Smooth muscle cell (in vitro differentiated cells): ENCODE measurements at regions not wholly inside any gene's neighbourhood (a gene's known extent, or its start where the extent isn't known, plus 50 kb on each side); places are given as distances from the start of the nearest gene placed in this dataset.

Experiments used
- DNase-seq: peaks from one replicate; lab custom pipeline; 2025; ENCODE audit not compliant: unreplicated experiment; lab: John Stamatoyannopoulos, UW
- H2AFZ ChIP-seq: fragments of 200-600 bp; sonication (generic); 2 replicates; pipeline ENCODE4 v1.6.0; 2016; ENCODE audit warnings: antibody characterized with exemption, low read depth, mild to moderate bottlenecking
- H3F3A ChIP-seq: fragments of 200-600 bp; sonication (generic); 2 replicates; pipeline ENCODE4 v1.6.0; 2017; ENCODE audit warnings: antibody characterized with exemption, low read depth
- H3K27ac ChIP-seq: fragments of 200-600 bp; sonication (generic); 2 replicates; pipeline ENCODE4 v1.5.1; 2016; ENCODE audit warnings: low read depth, mild to moderate bottlenecking
- H3K27me3 ChIP-seq: fragments of 200-600 bp; sonication (generic); 2 replicates; pipeline ENCODE4 v1.6.1; 2016; ENCODE audit warnings: low read depth, mild to moderate bottlenecking
- H3K36me3 ChIP-seq: fragments of 200-600 bp; sonication (generic); 2 replicates; pipeline ENCODE4 v1.5.1; 2016; ENCODE audit warnings: low read depth
- H3K4me1 ChIP-seq: fragments of 200-600 bp; sonication (generic); 2 replicates; pipeline ENCODE4 v1.5.1; 2016; ENCODE audit warnings: low read depth
- H3K4me2 ChIP-seq: fragments of 200-600 bp; sonication (generic); 2 replicates; pipeline ENCODE4 v1.6.0; 2016; ENCODE audit warnings: mild to moderate bottlenecking
- H3K4me3 ChIP-seq: fragments of 200-600 bp; sonication (generic); 2 replicates; pipeline ENCODE4 v1.5.1; 2016; ENCODE audit warnings: mild to moderate bottlenecking
- H3K79me2 ChIP-seq: fragments of 200-600 bp; sonication (generic); 2 replicates; pipeline ENCODE4 v1.6.0; 2016; ENCODE audit warnings: low read depth, mild to moderate bottlenecking
- H3K9ac ChIP-seq: fragments of 200-600 bp; sonication (generic); 2 replicates; pipeline ENCODE4 v1.6.0; 2016; ENCODE audit warnings: low read depth
- H3K9me3 ChIP-seq: fragments of 200-600 bp; sonication (generic); replicated peaks from 2 replicates; pipeline ENCODE4 v1.5.1; 2016; ENCODE audit warnings: low read depth
- H4K20me1 ChIP-seq: fragments of 200-600 bp; sonication (generic); 2 replicates; pipeline ENCODE4 v1.6.0; 2016; ENCODE audit warnings: low read depth
- CTCF ChIP-seq: fragments of 200-600 bp; sonication (generic); IDR thresholded peaks from 2 replicates; pipeline ENCODE4 v1.5.1; 2017; ENCODE audit warnings: borderline replicate concordance, mild to moderate bottlenecking, antibody characterized with exemption; ENCODE audit not compliant: insufficient read depth, poor library complexity, severe bottlenecking
- WGBS: methylation state at CpG from one replicate; pipeline ENCODE4 v1.1.7; 2016; ENCODE audit warnings: low lambda C conversion rate; 5-methylcytosine and 5-hydroxymethylcytosine counted together

- no peak overlapping the region for H3K4me2 ChIP-seq
- H3K36me3 ChIP-seq: no peaks in the 10 kb centered on the region
- DNase-seq: no peak
- H3K27me3 ChIP-seq: peaks cover 16% of the 10 kb centered on the region
- no peak for TF ChIP-seq CTCF
- H3K9ac ChIP-seq: no peak overlapping the region
- H4K20me1 ChIP-seq: no peaks in the 10 kb centered on the region
- no peaks in the 10 kb centered on the region for H3K9me3 ChIP-seq
- no peak overlapping the region for H3K27ac ChIP-seq
- 97% methylated on average over 2 of the region's 2 CpGs for WGBS
- H3K79me2 ChIP-seq: no peaks in the 10 kb centered on the region
- no peak overlapping the region for H2AFZ ChIP-seq
- H3F3A ChIP-seq: no peaks in the 10 kb centered on the region
- no peak overlapping the region for H3K4me3 ChIP-seq
- no peaks in the 10 kb centered on the region for H3K4me1 ChIP-seq
Observed at GRCh38 chr18:46385124-46385523, 271.9 kb downstream of the LOXHD1 start.

- H3F3A ChIP-seq: no peaks in the 10 kb centered on the region
- no peaks in the 10 kb centered on the region for H3K9me3 ChIP-seq
- H3K4me3 ChIP-seq: no peak overlapping the region
- H3K79me2 ChIP-seq: no peaks in the 10 kb centered on the region
- no peaks in the 10 kb centered on the region for H4K20me1 ChIP-seq
- peaks cover 5% of the 10 kb centered on the region for H3K27me3 ChIP-seq
- H2AFZ ChIP-seq: no peak overlapping the region
- no peaks in the 10 kb centered on the region for H3K4me1 ChIP-seq
- no peak overlapping the region for H3K4me2 ChIP-seq
- no peak overlapping the region for H3K9ac ChIP-seq
- 91% methylated on average over 5 of the region's 5 CpGs for WGBS
- no peaks in the 10 kb centered on the region for H3K36me3 ChIP-seq
- TF ChIP-seq CTCF: no peak
- no peak for DNase-seq
- no peak overlapping the region for H3K27ac ChIP-seq
Observed at GRCh38 chr18:46386788-46387187, 270.2 kb downstream of the LOXHD1 start.

- TF ChIP-seq CTCF: no peak
- Histone ChIP-seq H3K27ac (no peak overlapping the region), H3K9me3 (no peaks in the 10 kb centered on the region), H3K27me3 (no peaks in the 10 kb centered on the region), H3K79me2 (no peaks in the 10 kb centered on the region), H2AFZ (no peak overlapping the region), H3K4me3 (no peak overlapping the region), H4K20me1 (no peaks in the 10 kb centered on the region), H3K4me1 (no peaks in the 10 kb centered on the region), H3K9ac (no peak overlapping the region), H3F3A (no peaks in the 10 kb centered on the region), H3K4me2 (no peak overlapping the region), H3K36me3 (no peaks in the 10 kb centered on the region)
- no peak for DNase-seq
- WGBS: 81% methylated on average over 9 of the region's 9 CpGs
Observed at GRCh38 chr18:46387441-46388131, 269.4 kb downstream of the LOXHD1 start.

GRCh38 chr18:46388286-46388685 is 268.7 kb downstream of the LOXHD1 start:
- no peak overlapping the region for H3K4me3 ChIP-seq
- H3K27me3 ChIP-seq: no peaks in the 10 kb centered on the region
- 87% methylated on average over 6 of the region's 6 CpGs for WGBS
- no peak overlapping the region for H3K4me2 ChIP-seq
- no peaks in the 10 kb centered on the region for H3K9me3 ChIP-seq
- TF ChIP-seq CTCF: no peak
- no peak for DNase-seq
- no peaks in the 10 kb centered on the region for H4K20me1 ChIP-seq
- no peaks in the 10 kb centered on the region for H3K4me1 ChIP-seq
- no peak overlapping the region for H3K9ac ChIP-seq
- no peaks in the 10 kb centered on the region for H3K36me3 ChIP-seq
- H3F3A ChIP-seq: no peaks in the 10 kb centered on the region
- H3K27ac ChIP-seq: no peak overlapping the region
- H3K79me2 ChIP-seq: no peaks in the 10 kb centered on the region
- no peak overlapping the region for H2AFZ ChIP-seq
